ENCODE measurements at regions not wholly inside any gene's neighbourhood (a gene's known extent, or its start where the extent isn't known, plus 50 kb on each side); places are given as distances from the start of the nearest gene placed in this dataset.

GRCh38 chr2:239464166-239465016 is 63.6 kb upstream of the HDAC4 start:
- no peaks in the 10 kb centered on the region for H3K4me1 ChIP-seq
- no peaks in the 10 kb centered on the region for H3K9me3 ChIP-seq
- no peak for TF ChIP-seq CTCF (IDR thresholded peaks at IDR 0.05; ENCODE audit: low read depth, low read length)
- H3K36me3 ChIP-seq: no peaks in the 10 kb centered on the region
- H3K27me3 ChIP-seq: no peaks in the 10 kb centered on the region
- DNase-seq: no peak
- H3K4me3 ChIP-seq (ENCODE audit: low read depth, low read length): no peak overlapping the region

- no peak for TF ChIP-seq CTCF (IDR thresholded peaks at IDR 0.05; ENCODE audit: low read depth, low read length)
- DNase-seq: no peak
- no peaks in the 10 kb centered on the region for H3K27me3 ChIP-seq
- H3K9me3 ChIP-seq: no peaks in the 10 kb centered on the region
- H3K36me3 ChIP-seq: no peaks in the 10 kb centered on the region
- H3K4me3 ChIP-seq (ENCODE audit: low read depth, low read length): no peak overlapping the region
- H3K4me1 ChIP-seq: no peaks in the 10 kb centered on the region
These were observed 62.8 kb upstream of the HDAC4 start for GRCh38 chr2:239463541-239464165.

GRCh38 chr2:239462671-239463506 is 62.1 kb upstream of the HDAC4 start:
- H3K4me1 ChIP-seq: no peaks in the 10 kb centered on the region
- H3K4me3 ChIP-seq (ENCODE audit: low read depth, low read length): no peak overlapping the region
- H3K9me3 ChIP-seq: no peaks in the 10 kb centered on the region
- H3K36me3 ChIP-seq: no peaks in the 10 kb centered on the region
- H3K27me3 ChIP-seq: no peaks in the 10 kb centered on the region
- DNase-seq: no peak
- no peak for TF ChIP-seq CTCF (IDR thresholded peaks at IDR 0.05; ENCODE audit: low read depth, low read length)

- Histone ChIP-seq H3K27me3 (no peaks in the 10 kb centered on the region), H3K4me3 (ENCODE audit: low read depth, low read length) (no peak overlapping the region), H3K4me1 (no peaks in the 10 kb centered on the region), H3K9me3 (no peaks in the 10 kb centered on the region), H3K36me3 (no peaks in the 10 kb centered on the region)
- DNase-seq: no peak
- TF ChIP-seq CTCF (IDR thresholded peaks at IDR 0.05; ENCODE audit: low read depth, low read length): no peak
These were observed 61.3 kb upstream of the HDAC4 start for GRCh38 chr2:239462191-239462515.

GRCh38 chr2:239461291-239462190 is 60.7 kb upstream of the HDAC4 start:
- Histone ChIP-seq H3K9me3 (no peaks in the 10 kb centered on the region), H3K4me3 (ENCODE audit: low read depth, low read length) (no peak overlapping the region), H3K36me3 (no peaks in the 10 kb centered on the region), H3K4me1 (no peaks in the 10 kb centered on the region), H3K27me3 (no peaks in the 10 kb centered on the region)
- no peak for TF ChIP-seq CTCF (IDR thresholded peaks at IDR 0.05; ENCODE audit: low read depth, low read length)
- no peak for DNase-seq
